H1 (cell line): ENCODE measurements at regions not wholly inside any gene's neighbourhood (a gene's known extent, or its start where the extent isn't known, plus 50 kb on each side); places are given as distances from the start of the nearest gene placed in this dataset.

Experiments used
- BCL11A ChIP-seq, 2 experiments: IDR thresholded peaks; one replicate each; pipeline ENCODE4 v1.6.1; 2011; ENCODE audit warnings: low read depth in 2 of 2, low read length in 2 of 2, mild to moderate bottlenecking in 2 of 2
- KDM1A ChIP-seq: fragments of 200-600, 300-600 bp; sonication (generic); IDR thresholded peaks from 2 replicates; pipeline ENCODE4 v1.7.1; 2016; ENCODE audit warnings: mild to moderate bottlenecking, low read length, borderline replicate concordance
- NANOG ChIP-seq: IDR thresholded peaks from 2 replicates; pipeline ENCODE4 v1.6.1; 2011; ENCODE audit warnings: low read length, low read depth, mild to moderate bottlenecking, inconsistent platforms; ENCODE audit not compliant: insufficient read depth, poor library complexity, severe bottlenecking
- RAD21 ChIP-seq, 2 experiments: IDR thresholded peaks in 1 of 2; conservative IDR thresholded peaks in 1 of 2; 2 replicates each; pipeline ENCODE4 v1.6.1; 2011; ENCODE audit warnings: low read depth in 2 of 2, low read length in 2 of 2, improper control_type of control experiment in 1 of 2, inconsistent platforms in 1 of 2, mild to moderate bottlenecking in 1 of 2, moderate library complexity in 1 of 2
- SP4 ChIP-seq: IDR thresholded peaks from 2 replicates; pipeline ENCODE4 v1.6.1; 2012; ENCODE audit warnings: low read length, inconsistent platforms
- YY1 ChIP-seq: IDR thresholded peaks from 2 replicates; pipeline ENCODE4 v1.6.1; 2011; ENCODE audit warnings: low read depth, mild to moderate bottlenecking, low read length
- TF ChIP-seq, protein P1 (sequence below): fragments of 300-600 bp; sonication (generic); IDR thresholded peaks from 2 replicates; pipeline ENCODE4 v1.7.1; 2012; ENCODE audit warnings: low read length, moderate library complexity, mild to moderate bottlenecking, inconsistent platforms; ENCODE audit not compliant: insufficient replicate concordance
- TF ChIP-seq, protein P2 (sequence below): IDR thresholded peaks from 2 replicates; pipeline ENCODE4 v1.6.1; 2012; ENCODE audit warnings: low read length, inconsistent platforms
- TF ChIP-seq, protein P3 (sequence below): IDR thresholded peaks from 2 replicates; pipeline ENCODE4 v1.6.1; 2011; ENCODE audit warnings: low read depth, mild to moderate bottlenecking, low read length; ENCODE audit not compliant: insufficient read depth

DNA sequence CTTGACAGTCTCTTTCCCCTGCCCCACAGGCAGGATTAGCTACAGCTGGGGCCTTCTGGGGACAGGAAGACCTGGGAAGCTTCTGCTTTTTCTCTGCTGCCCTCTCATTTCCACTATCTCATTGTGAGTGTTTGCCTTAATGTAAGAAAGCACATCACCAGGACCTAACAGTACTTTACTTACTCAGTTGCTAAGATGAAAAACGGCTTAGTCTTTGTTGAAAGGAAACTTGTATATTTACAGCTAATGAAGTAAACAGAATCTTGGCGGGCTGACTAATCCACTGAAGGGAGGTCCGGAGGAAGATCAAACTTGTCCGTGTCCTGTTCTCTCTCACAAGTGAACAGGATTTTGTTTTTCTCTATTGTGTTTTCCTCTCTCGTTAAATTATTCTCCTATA is 128.6 kb downstream of the SOD2 start (continued):
- TF ChIP-seq, protein P1, sequence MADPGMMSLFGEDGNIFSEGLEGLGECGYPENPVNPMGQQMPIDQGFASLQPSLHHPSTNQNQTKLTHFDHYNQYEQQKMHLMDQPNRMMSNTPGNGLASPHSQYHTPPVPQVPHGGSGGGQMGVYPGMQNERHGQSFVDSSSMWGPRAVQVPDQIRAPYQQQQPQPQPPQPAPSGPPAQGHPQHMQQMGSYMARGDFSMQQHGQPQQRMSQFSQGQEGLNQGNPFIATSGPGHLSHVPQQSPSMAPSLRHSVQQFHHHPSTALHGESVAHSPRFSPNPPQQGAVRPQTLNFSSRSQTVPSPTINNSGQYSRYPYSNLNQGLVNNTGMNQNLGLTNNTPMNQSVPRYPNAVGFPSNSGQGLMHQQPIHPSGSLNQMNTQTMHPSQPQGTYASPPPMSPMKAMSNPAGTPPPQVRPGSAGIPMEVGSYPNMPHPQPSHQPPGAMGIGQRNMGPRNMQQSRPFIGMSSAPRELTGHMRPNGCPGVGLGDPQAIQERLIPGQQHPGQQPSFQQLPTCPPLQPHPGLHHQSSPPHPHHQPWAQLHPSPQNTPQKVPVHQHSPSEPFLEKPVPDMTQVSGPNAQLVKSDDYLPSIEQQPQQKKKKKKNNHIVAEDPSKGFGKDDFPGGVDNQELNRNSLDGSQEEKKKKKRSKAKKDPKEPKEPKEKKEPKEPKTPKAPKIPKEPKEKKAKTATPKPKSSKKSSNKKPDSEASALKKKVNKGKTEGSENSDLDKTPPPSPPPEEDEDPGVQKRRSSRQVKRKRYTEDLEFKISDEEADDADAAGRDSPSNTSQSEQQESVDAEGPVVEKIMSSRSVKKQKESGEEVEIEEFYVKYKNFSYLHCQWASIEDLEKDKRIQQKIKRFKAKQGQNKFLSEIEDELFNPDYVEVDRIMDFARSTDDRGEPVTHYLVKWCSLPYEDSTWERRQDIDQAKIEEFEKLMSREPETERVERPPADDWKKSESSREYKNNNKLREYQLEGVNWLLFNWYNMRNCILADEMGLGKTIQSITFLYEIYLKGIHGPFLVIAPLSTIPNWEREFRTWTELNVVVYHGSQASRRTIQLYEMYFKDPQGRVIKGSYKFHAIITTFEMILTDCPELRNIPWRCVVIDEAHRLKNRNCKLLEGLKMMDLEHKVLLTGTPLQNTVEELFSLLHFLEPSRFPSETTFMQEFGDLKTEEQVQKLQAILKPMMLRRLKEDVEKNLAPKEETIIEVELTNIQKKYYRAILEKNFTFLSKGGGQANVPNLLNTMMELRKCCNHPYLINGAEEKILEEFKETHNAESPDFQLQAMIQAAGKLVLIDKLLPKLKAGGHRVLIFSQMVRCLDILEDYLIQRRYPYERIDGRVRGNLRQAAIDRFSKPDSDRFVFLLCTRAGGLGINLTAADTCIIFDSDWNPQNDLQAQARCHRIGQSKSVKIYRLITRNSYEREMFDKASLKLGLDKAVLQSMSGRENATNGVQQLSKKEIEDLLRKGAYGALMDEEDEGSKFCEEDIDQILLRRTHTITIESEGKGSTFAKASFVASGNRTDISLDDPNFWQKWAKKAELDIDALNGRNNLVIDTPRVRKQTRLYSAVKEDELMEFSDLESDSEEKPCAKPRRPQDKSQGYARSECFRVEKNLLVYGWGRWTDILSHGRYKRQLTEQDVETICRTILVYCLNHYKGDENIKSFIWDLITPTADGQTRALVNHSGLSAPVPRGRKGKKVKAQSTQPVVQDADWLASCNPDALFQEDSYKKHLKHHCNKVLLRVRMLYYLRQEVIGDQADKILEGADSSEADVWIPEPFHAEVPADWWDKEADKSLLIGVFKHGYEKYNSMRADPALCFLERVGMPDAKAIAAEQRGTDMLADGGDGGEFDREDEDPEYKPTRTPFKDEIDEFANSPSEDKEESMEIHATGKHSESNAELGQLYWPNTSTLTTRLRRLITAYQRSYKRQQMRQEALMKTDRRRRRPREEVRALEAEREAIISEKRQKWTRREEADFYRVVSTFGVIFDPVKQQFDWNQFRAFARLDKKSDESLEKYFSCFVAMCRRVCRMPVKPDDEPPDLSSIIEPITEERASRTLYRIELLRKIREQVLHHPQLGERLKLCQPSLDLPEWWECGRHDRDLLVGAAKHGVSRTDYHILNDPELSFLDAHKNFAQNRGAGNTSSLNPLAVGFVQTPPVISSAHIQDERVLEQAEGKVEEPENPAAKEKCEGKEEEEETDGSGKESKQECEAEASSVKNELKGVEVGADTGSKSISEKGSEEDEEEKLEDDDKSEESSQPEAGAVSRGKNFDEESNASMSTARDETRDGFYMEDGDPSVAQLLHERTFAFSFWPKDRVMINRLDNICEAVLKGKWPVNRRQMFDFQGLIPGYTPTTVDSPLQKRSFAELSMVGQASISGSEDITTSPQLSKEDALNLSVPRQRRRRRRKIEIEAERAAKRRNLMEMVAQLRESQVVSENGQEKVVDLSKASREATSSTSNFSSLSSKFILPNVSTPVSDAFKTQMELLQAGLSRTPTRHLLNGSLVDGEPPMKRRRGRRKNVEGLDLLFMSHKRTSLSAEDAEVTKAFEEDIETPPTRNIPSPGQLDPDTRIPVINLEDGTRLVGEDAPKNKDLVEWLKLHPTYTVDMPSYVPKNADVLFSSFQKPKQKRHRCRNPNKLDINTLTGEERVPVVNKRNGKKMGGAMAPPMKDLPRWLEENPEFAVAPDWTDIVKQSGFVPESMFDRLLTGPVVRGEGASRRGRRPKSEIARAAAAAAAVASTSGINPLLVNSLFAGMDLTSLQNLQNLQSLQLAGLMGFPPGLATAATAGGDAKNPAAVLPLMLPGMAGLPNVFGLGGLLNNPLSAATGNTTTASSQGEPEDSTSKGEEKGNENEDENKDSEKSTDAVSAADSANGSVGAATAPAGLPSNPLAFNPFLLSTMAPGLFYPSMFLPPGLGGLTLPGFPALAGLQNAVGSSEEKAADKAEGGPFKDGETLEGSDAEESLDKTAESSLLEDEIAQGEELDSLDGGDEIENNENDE = no peak
- TF ChIP-seq KDM1A = no peak
- no peak for TF ChIP-seq YY1
- no peak for TF ChIP-seq RAD21 (IDR thresholded peaks at IDR 0.05 in 1 of 2, conservative IDR thresholded peaks at IDR 0.05 in 1 of 2; ENCODE audit: low read depth in 2 of 2, low read length in 2 of 2)
- TF ChIP-seq, protein P2, sequence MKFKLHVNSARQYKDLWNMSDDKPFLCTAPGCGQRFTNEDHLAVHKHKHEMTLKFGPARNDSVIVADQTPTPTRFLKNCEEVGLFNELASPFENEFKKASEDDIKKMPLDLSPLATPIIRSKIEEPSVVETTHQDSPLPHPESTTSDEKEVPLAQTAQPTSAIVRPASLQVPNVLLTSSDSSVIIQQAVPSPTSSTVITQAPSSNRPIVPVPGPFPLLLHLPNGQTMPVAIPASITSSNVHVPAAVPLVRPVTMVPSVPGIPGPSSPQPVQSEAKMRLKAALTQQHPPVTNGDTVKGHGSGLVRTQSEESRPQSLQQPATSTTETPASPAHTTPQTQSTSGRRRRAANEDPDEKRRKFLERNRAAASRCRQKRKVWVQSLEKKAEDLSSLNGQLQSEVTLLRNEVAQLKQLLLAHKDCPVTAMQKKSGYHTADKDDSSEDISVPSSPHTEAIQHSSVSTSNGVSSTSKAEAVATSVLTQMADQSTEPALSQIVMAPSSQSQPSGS = no peak
- no peak for TF ChIP-seq SP4
- no peak for TF ChIP-seq BCL11A (IDR thresholded peaks at IDR 0.05; ENCODE audit: low read depth in 2 of 2, low read length in 2 of 2)
- TF ChIP-seq NANOG = no peak
- TF ChIP-seq, protein P3, sequence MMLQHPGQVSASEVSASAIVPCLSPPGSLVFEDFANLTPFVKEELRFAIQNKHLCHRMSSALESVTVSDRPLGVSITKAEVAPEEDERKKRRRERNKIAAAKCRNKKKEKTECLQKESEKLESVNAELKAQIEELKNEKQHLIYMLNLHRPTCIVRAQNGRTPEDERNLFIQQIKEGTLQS = no peak
- TF ChIP-seq, all 59 proteins: peak for 0
